DND-41 (cell line): ENCODE measurements at regions not wholly inside any gene's neighbourhood (a gene's known extent, or its start where the extent isn't known, plus 50 kb on each side); places are given as distances from the start of the nearest gene placed in this dataset.

ENCODE experiments used
- ATAC-seq: fragments of 200-7000 bp; cut with Tn5 transposase; 3 replicates; pipeline ENCODE4 v1.9.1; 2021; ENCODE audit warnings: low read depth; ENCODE audit not compliant: insufficient read depth
- DNase-seq: peaks from one replicate; pipeline ENCODE4 v3.0.0-alpha.2; 2020
- H2AFZ ChIP-seq: 2 replicates; pipeline ENCODE4 v1.6.0; 2012; ENCODE audit warnings: low read depth, low read length
- H3K27ac ChIP-seq: 2 replicates; pipeline ENCODE4 v1.5.1; 2012; ENCODE audit warnings: low read length, inconsistent platforms
- H3K27me3 ChIP-seq: fragments of 200-600 bp; sonication (generic); 2 replicates; pipeline ENCODE4 v1.6.0; 2012; ENCODE audit warnings: low read length, mild to moderate bottlenecking, inconsistent platforms; ENCODE audit not compliant: insufficient read depth, poor library complexity
- H3K36me3 ChIP-seq: 2 replicates; pipeline ENCODE4 v1.5.1; 2012; ENCODE audit warnings: low read length, inconsistent platforms; ENCODE audit not compliant: insufficient read depth
- H3K4me1 ChIP-seq: 2 replicates; pipeline ENCODE4 v1.5.1; 2012; ENCODE audit warnings: mild to moderate bottlenecking, low read length; ENCODE audit not compliant: insufficient read depth
- H3K4me2 ChIP-seq: 2 replicates; pipeline ENCODE4 v1.6.0; 2012; ENCODE audit warnings: mild to moderate bottlenecking, moderate library complexity, low read length, inconsistent platforms; ENCODE audit not compliant: insufficient read depth
- H3K4me3 ChIP-seq, 2 experiments: fragments of 200-600 bp in 1 of 2; shearing (Covaris generic) in 1 of 2; 2 replicates each; pipeline ENCODE4 v1.5.1; 2012 to 2016; ENCODE audit warnings: inconsistent platforms in 2 of 2, low read length in 2 of 2, mild to moderate bottlenecking in 2 of 2, low read depth in 1 of 2, moderate library complexity in 1 of 2
- H3K79me2 ChIP-seq: 2 replicates; pipeline ENCODE4 v1.6.0; 2012; ENCODE audit warnings: low read length, inconsistent platforms; ENCODE audit not compliant: insufficient read depth
- H3K9ac ChIP-seq: 2 replicates; pipeline ENCODE4 v1.6.0; 2012; ENCODE audit warnings: low read depth, mild to moderate bottlenecking, inconsistent platforms, low read length, moderate library complexity
- H3K9me3 ChIP-seq: 2 replicates; pipeline ENCODE4 v1.5.1; 2012; ENCODE audit warnings: low read length, moderate library complexity, mild to moderate bottlenecking, inconsistent platforms; ENCODE audit not compliant: insufficient read depth, severe bottlenecking
- H4K20me1 ChIP-seq: 2 replicates; pipeline ENCODE4 v1.6.0; 2012; ENCODE audit warnings: low read length; ENCODE audit not compliant: insufficient read depth
- CTCF ChIP-seq: IDR thresholded peaks from 2 replicates; pipeline ENCODE4 v1.5.1; 2012; ENCODE audit warnings: borderline replicate concordance, low read length, moderate library complexity, mild to moderate bottlenecking; ENCODE audit not compliant: poor library complexity, severe bottlenecking; ENCODE audit errors: extremely low read depth
- EZH2 ChIP-seq: IDR thresholded peaks from 3 replicates; pipeline ENCODE4 v1.6.1; 2012; ENCODE audit warnings: borderline replicate concordance, low read depth, mild to moderate bottlenecking, moderate library complexity, low read length, inconsistent platforms; ENCODE audit not compliant: severe bottlenecking

GRCh38 chr10:106392778-106393177, 771.7 kb downstream of the SORCS1 start:
- no peak overlapping the region for H3K9ac ChIP-seq
- no peak for ATAC-seq
- TF ChIP-seq EZH2 (no peak), CTCF (no peak)
- H3K79me2 ChIP-seq = no peaks in the 10 kb centered on the region
- no peak overlapping the region for H2AFZ ChIP-seq
- no peak overlapping the region for H3K27ac ChIP-seq
- DNase-seq = no peak
- no peak overlapping the region for H3K4me3 ChIP-seq
- H3K4me1 ChIP-seq = no peaks in the 10 kb centered on the region
- H3K9me3 ChIP-seq = no peaks in the 10 kb centered on the region
- H3K27me3 ChIP-seq = no peaks in the 10 kb centered on the region
- no peaks in the 10 kb centered on the region for H3K36me3 ChIP-seq
- no peaks in the 10 kb centered on the region for H4K20me1 ChIP-seq
- no peak overlapping the region for H3K4me2 ChIP-seq

- Histone ChIP-seq H3K9ac (no peak overlapping the region), H3K36me3 (no peaks in the 10 kb centered on the region), H3K4me1 (no peaks in the 10 kb centered on the region), H3K4me2 (no peak overlapping the region), H3K9me3 (no peaks in the 10 kb centered on the region), H3K79me2 (no peaks in the 10 kb centered on the region), H3K27ac (no peak overlapping the region), H4K20me1 (no peaks in the 10 kb centered on the region), H2AFZ (no peak overlapping the region), H3K27me3 (no peaks in the 10 kb centered on the region), H3K4me3 (no peak overlapping the region)
- no peak for TF ChIP-seq CTCF
- TF ChIP-seq EZH2 = no peak
- ATAC-seq = no peak
- DNase-seq = no peak
Measured at GRCh38 chr10:106387063-106387462, 777.4 kb downstream of the SORCS1 start.

- Histone ChIP-seq H3K27ac (no peak overlapping the region), H3K9me3 (no peaks in the 10 kb centered on the region), H3K9ac (no peak overlapping the region), H3K79me2 (no peaks in the 10 kb centered on the region), H4K20me1 (no peaks in the 10 kb centered on the region), H3K4me2 (no peak overlapping the region), H2AFZ (no peak overlapping the region), H3K4me1 (no peaks in the 10 kb centered on the region), H3K27me3 (no peaks in the 10 kb centered on the region), H3K36me3 (no peaks in the 10 kb centered on the region), H3K4me3 (no peak overlapping the region)
- DNase-seq (no peak), ATAC-seq (no peak)
- TF ChIP-seq EZH2 = no peak
- TF ChIP-seq CTCF = no peak
Measured at GRCh38 chr10:106384496-106384895, 780.0 kb downstream of the SORCS1 start.

- Histone ChIP-seq H4K20me1 (no peaks in the 10 kb centered on the region), H3K4me2 (no peak overlapping the region), H3K27ac (no peak overlapping the region), H3K4me1 (no peaks in the 10 kb centered on the region), H3K36me3 (no peaks in the 10 kb centered on the region), H2AFZ (no peak overlapping the region), H3K4me3 (no peak overlapping the region), H3K9me3 (no peaks in the 10 kb centered on the region), H3K9ac (no peak overlapping the region), H3K79me2 (no peaks in the 10 kb centered on the region), H3K27me3 (no peaks in the 10 kb centered on the region)
- DNase-seq (no peak), ATAC-seq (no peak)
- TF ChIP-seq CTCF (no peak), EZH2 (no peak)
Measured at GRCh38 chr10:106380706-106381105, 783.8 kb downstream of the SORCS1 start.
